OCI-LY7 (cell line): ENCODE measurements at regions not wholly inside any gene's neighbourhood (a gene's known extent, or its start where the extent isn't known, plus 50 kb on each side); places are given as distances from the start of the nearest gene placed in this dataset.

Experiments used
- BruUV-seq: library from RNA; stranded (reverse); fragments of 400-500 nt; replicated peaks from 2 replicates; lab custom pipeline; 2021; lab: Mats Ljungman, UMichigan
- CTCF ChIA-PET: fragments of 300-600 bp; sonication (Branson Sonifier 250); formaldehyde crosslinking; loops from one replicate; lab custom pipeline; 2022; ENCODE audit warnings: antibody characterized with exemption; ENCODE audit not compliant: unreplicated experiment; lab: Charles Lee
- POLR2A ChIA-PET: fragments of 300-600 bp; sonication (Branson Sonifier 250); formaldehyde crosslinking; loops from one replicate; lab custom pipeline; 2022; ENCODE audit warnings: antibody characterized with exemption; lab: Charles Lee
- DNase-seq: peaks from one replicate; pipeline ENCODE4 v3.0.0-alpha.2; 2015; ENCODE audit warnings: low spot score
- H2AFZ ChIP-seq: fragments of 200-600 bp; sonication (generic), shearing (Covaris generic); 2 replicates; pipeline ENCODE4 v1.6.1; 2014; ENCODE audit warnings: mild to moderate bottlenecking, antibody characterized with exemption, low read length, moderate library complexity
- H3K27ac ChIP-seq: fragments of 200-600 bp; sonication (generic); 2 replicates; pipeline ENCODE4 v1.5.1; 2014; ENCODE audit warnings: mixed run types, low read depth, mild to moderate bottlenecking, moderate library complexity, low read length, inconsistent platforms; ENCODE audit not compliant: poor library complexity, severe bottlenecking
- H3K36me3 ChIP-seq: fragments of 200-600 bp; sonication (generic); 2 replicates; pipeline ENCODE4 v1.6.1; 2014; ENCODE audit warnings: mild to moderate bottlenecking, antibody characterized with exemption, low read length, moderate library complexity, mixed read lengths; ENCODE audit not compliant: insufficient read depth
- H3K4me1 ChIP-seq: fragments of 200-600 bp; sonication (generic); 2 replicates; pipeline ENCODE4 v1.5.1; 2014; ENCODE audit warnings: mild to moderate bottlenecking, low read length; ENCODE audit not compliant: insufficient read depth, poor library complexity, severe bottlenecking
- H3K4me2 ChIP-seq: fragments of 200-600 bp; sonication (generic); 2 replicates; pipeline ENCODE4 v1.6.1; 2014; ENCODE audit warnings: mild to moderate bottlenecking, low read length
- H3K4me3 ChIP-seq: fragments of 200-600 bp; sonication (generic); 2 replicates; pipeline ENCODE4 v1.5.1; 2014; ENCODE audit warnings: mild to moderate bottlenecking, low read depth, low read length; ENCODE audit not compliant: poor library complexity, severe bottlenecking
- H3K79me2 ChIP-seq: fragments of 200-600 bp; sonication (generic); 2 replicates; pipeline ENCODE4 v1.6.1; 2016; ENCODE audit warnings: low read depth, mild to moderate bottlenecking, low read length, moderate library complexity, mixed read lengths; ENCODE audit not compliant: insufficient read depth
- H3K9me2 ChIP-seq: fragments of 200-600 bp; sonication (generic); 2 replicates; pipeline ENCODE4 v1.6.1; 2016; ENCODE audit warnings: mild to moderate bottlenecking, low read length, mixed read lengths; ENCODE audit not compliant: insufficient read depth
- H3K9me3 ChIP-seq: fragments of 200-600 bp; sonication (generic); 2 replicates; pipeline ENCODE4 v1.6.1; 2014; ENCODE audit warnings: mild to moderate bottlenecking, mixed run types, low read length, mixed read lengths
- H4K20me1 ChIP-seq: fragments of 200-600 bp; sonication (generic); 2 replicates; pipeline ENCODE4 v1.6.1; 2014; ENCODE audit warnings: mild to moderate bottlenecking, antibody characterized with exemption, low read length, moderate library complexity, mixed read lengths; ENCODE audit not compliant: insufficient read depth
- CTCF ChIP-seq: fragments of 200-600 bp; sonication (generic); conservative IDR thresholded peaks from 2 replicates; pipeline ENCODE4 v1.5.1; 2014; ENCODE audit warnings: mild to moderate bottlenecking, antibody characterized with exemption, low read length, moderate library complexity, mixed read lengths
- EZH2phosphoT487 ChIP-seq: fragments of 200-600 bp; sonication (generic); IDR thresholded peaks from 2 replicates; pipeline ENCODE4 v1.6.1; 2018; ENCODE audit warnings: low read depth, borderline replicate concordance, mild to moderate bottlenecking, mixed run types, antibody characterized with exemption, low read length, moderate library complexity, mixed read lengths
- intact Hi-C: fragments of 100-400 bp; cut with micrococcal nuclease; formaldehyde crosslinking; loops from one replicate; pipeline ENCODE4 v1.10.0; 2022; ENCODE audit not compliant: unreplicated experiment

- ChIA-PET POLR2A (interaction anchor here (1.2 kb wide), 1 partner anchor 178 kb away, joined by 3 read pairs; no protein-coding TSS in a partner anchor), CTCF (no interaction called here)
- H2AFZ ChIP-seq: no peak overlapping the region
- H3K4me1 ChIP-seq: no peaks in the 10 kb centered on the region
- BruUV-seq: no TSS peak
- H3K4me2 ChIP-seq: no peak overlapping the region
- no peak overlapping the region for H3K4me3 ChIP-seq
- H3K9me3 ChIP-seq: no peaks in the 10 kb centered on the region
- H3K27ac ChIP-seq: no peak overlapping the region
- DNase-seq: no peak
- H3K79me2 ChIP-seq: no peaks in the 10 kb centered on the region
- H3K9me2 ChIP-seq: no peaks in the 10 kb centered on the region
- TF ChIP-seq CTCF (no peak), EZH2phosphoT487 (no peak)
- intact Hi-C loops: no loop called here
- no peaks in the 10 kb centered on the region for H4K20me1 ChIP-seq
- no peaks in the 10 kb centered on the region for H3K36me3 ChIP-seq
Measured at GRCh38 chr2:177342736-177343135, 49.8 kb upstream of the AGPS start.
